HL-60 (cell line): ENCODE measurements at regions not wholly inside any gene's neighbourhood (a gene's known extent, or its start where the extent isn't known, plus 50 kb on each side); places are given as distances from the start of the nearest gene placed in this dataset.

Experiments
- DNase-seq, 2 experiments: peaks; one replicate each; pipeline ENCODE4 v3.0.0-alpha.2; 2010 to 2020; ENCODE audit warnings: low read depth in 1 of 2, low spot score in 1 of 2
- H3K27ac ChIP-seq: fragments of 250-450 bp; sonication (Bioruptor Pico); replicated peaks from 2 replicates; pipeline ENCODE4 v1.5.1; 2020; ENCODE audit warnings: mild to moderate bottlenecking, moderate library complexity
- H3K27me3 ChIP-seq: fragments of 250-450 bp; sonication (Bioruptor Pico); 2 replicates; pipeline ENCODE4 v1.5.1; 2021; ENCODE audit warnings: mild to moderate bottlenecking, moderate library complexity; ENCODE audit not compliant: insufficient read depth, poor library complexity, severe bottlenecking
- H3K4me3 ChIP-seq: replicated peaks from 2 replicates; pipeline ENCODE4 v1.5.1; 2011; ENCODE audit warnings: mild to moderate bottlenecking, control low read depth, low read length; ENCODE audit not compliant: insufficient read depth
- GABPA ChIP-seq: IDR thresholded peaks from 2 replicates; pipeline ENCODE4 v1.6.1; 2012; ENCODE audit warnings: low read depth
- POLR2AphosphoS5 ChIP-seq: IDR thresholded peaks from 2 replicates; pipeline ENCODE4 v1.6.1; 2012; ENCODE audit warnings: low read depth
- REST ChIP-seq: IDR thresholded peaks from 2 replicates; pipeline ENCODE4 v1.6.1; 2012; ENCODE audit warnings: low read depth; ENCODE audit not compliant: insufficient replicate concordance
- SPI1 ChIP-seq: IDR thresholded peaks from 2 replicates; pipeline ENCODE4 v1.6.1; 2012; ENCODE audit warnings: low read depth, mild to moderate bottlenecking, borderline replicate concordance
- TF ChIP-seq, protein P1 (sequence below): IDR thresholded peaks from one replicate; pipeline ENCODE4 v1.5.1; 2011; ENCODE audit warnings: low read length, control low read depth, inconsistent platforms; ENCODE audit not compliant: insufficient read depth

- Histone ChIP-seq H3K27ac (no peak overlapping the region), H3K4me3 (no peak overlapping the region), H3K27me3 (no peaks in the 10 kb centered on the region)
- no peak for DNase-seq
- TF ChIP-seq, protein P1, sequence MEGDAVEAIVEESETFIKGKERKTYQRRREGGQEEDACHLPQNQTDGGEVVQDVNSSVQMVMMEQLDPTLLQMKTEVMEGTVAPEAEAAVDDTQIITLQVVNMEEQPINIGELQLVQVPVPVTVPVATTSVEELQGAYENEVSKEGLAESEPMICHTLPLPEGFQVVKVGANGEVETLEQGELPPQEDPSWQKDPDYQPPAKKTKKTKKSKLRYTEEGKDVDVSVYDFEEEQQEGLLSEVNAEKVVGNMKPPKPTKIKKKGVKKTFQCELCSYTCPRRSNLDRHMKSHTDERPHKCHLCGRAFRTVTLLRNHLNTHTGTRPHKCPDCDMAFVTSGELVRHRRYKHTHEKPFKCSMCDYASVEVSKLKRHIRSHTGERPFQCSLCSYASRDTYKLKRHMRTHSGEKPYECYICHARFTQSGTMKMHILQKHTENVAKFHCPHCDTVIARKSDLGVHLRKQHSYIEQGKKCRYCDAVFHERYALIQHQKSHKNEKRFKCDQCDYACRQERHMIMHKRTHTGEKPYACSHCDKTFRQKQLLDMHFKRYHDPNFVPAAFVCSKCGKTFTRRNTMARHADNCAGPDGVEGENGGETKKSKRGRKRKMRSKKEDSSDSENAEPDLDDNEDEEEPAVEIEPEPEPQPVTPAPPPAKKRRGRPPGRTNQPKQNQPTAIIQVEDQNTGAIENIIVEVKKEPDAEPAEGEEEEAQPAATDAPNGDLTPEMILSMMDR, result no peak
- TF ChIP-seq REST, result no peak
Observed at GRCh38 chr6:105499931-105500330, 97.0 kb upstream of the PREP start.

DNA sequence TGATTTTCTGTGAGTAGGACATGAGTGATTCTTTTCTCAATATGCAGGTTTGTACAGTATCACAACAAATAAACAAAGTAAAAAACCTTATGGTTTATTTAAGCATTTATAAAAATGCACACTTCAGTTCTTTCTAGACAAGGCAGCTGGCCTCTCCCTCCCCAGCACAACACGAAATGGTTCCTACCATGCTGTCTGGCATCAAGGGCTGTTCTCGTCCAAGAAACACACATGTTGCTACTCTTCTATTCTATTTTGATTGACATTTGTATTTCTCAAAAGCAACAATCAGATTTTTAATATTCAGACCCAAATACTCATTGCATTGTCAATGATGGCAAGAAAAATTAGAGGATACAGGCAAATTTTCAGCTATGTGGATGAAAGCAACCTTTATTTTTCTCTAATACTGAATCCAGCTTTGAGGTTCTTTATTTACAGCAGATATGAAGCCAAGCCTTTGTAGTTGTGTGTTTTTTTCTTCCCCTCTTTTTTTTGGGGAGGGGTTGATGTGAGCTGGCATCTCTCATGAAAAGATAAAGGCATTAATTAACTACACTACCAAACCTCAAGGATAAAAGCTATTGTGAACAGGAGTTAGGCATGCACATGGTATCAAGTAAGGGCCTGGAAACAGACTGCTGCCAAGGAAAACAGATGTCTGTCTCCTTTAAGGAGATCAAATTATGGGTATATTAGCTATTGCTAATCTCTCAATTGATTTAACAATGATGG, 96.4 kb upstream of the PREP start:
- no peak for TF ChIP-seq GABPA
- TF ChIP-seq, protein P1, result no peak
- no peak for TF ChIP-seq POLR2AphosphoS5

DNA sequence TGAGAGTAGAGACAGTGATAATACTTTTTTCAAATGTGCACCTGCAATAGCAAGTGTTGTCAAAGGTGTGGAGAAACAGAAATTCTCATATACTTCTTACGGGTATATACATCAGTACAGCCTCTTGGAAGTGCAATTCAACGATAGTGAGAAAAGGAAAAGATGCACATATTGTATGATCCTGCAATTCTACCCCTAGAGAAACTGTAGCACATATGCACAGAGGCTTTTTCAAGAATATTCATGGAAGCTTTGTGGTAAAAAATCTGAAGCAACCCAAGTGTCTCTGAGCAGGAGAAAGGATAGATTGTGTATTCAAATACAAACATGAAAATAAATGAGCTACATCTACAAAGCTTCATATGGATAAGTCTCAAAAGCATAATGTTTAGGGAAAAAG, 94.7 kb upstream of the PREP start:
- DNase-seq, result no peak
- no peak overlapping the region for H3K27ac ChIP-seq
- TF ChIP-seq POLR2AphosphoS5, result no peak
- TF ChIP-seq, protein P1, result no peak
- no peak for TF ChIP-seq REST
- TF ChIP-seq GABPA, result no peak
- TF ChIP-seq SPI1, result no peak

More for the DNA sequence above, 96.4 kb upstream of the PREP start:
- Histone ChIP-seq H3K27ac (no peak overlapping the region), H3K27me3 (no peaks in the 10 kb centered on the region), H3K4me3 (no peak overlapping the region)
- DNase-seq, result no peak

GRCh38 chr6:105495515-105495914, 92.6 kb upstream of the PREP start:
- no peak for DNase-seq
- H3K27me3 ChIP-seq, result no peaks in the 10 kb centered on the region
- H3K4me3 ChIP-seq, result no peak overlapping the region
- no peak for TF ChIP-seq REST
- no peak for TF ChIP-seq GABPA
- TF ChIP-seq, protein P1, result no peak
- no peak for TF ChIP-seq SPI1
- no peak for TF ChIP-seq POLR2AphosphoS5
- no peak overlapping the region for H3K27ac ChIP-seq

More for the DNA sequence above, 94.7 kb upstream of the PREP start:
- no peak overlapping the region for H3K4me3 ChIP-seq
- H3K27me3 ChIP-seq, result no peaks in the 10 kb centered on the region
